Fibroblast of peridontal ligament (primary cell): ENCODE measurements at regions not wholly inside any gene's neighbourhood (a gene's known extent, or its start where the extent isn't known, plus 50 kb on each side); places are given as distances from the start of the nearest gene placed in this dataset.

ENCODE experiments used
- DNase-seq: peaks from one replicate; pipeline ENCODE4 v3.0.0-alpha.2; 2010; ENCODE audit errors: extremely low read depth

- no peak for DNase-seq
These were observed 134.7 kb upstream of the EPHA7 start for GRCh38 chr6:93554018-93554417.

GRCh38 chr6:93550551-93551276 lies 131.4 kb upstream of the EPHA7 start:
- no peak for DNase-seq

GRCh38 chr6:93549868-93550267 lies 130.5 kb upstream of the EPHA7 start:
- DNase-seq: no peak

- DNase-seq: no peak
These were observed 105.5 kb upstream of the EPHA7 start for GRCh38 chr6:93524671-93525451.

GRCh38 chr6:93523365-93523764 lies 104.0 kb upstream of the EPHA7 start:
- DNase-seq: no peak

GRCh38 chr6:93516441-93516840 lies 97.1 kb upstream of the EPHA7 start:
- DNase-seq: no peak

- DNase-seq: no peak
These were observed 96.4 kb upstream of the EPHA7 start for GRCh38 chr6:93515736-93516135.

- no peak for DNase-seq
These were observed 79.4 kb upstream of the EPHA7 start for GRCh38 chr6:93498713-93499112.

- DNase-seq: no peak
These were observed 77.2 kb upstream of the EPHA7 start for GRCh38 chr6:93496548-93496947.

- no peak for DNase-seq
These were observed 74.7 kb upstream of the EPHA7 start for GRCh38 chr6:93494057-93494456.

GRCh38 chr6:93474733-93475179 lies 55.4 kb upstream of the EPHA7 start:
- no peak for DNase-seq

GRCh38 chr6:93471281-93471680 lies 51.9 kb upstream of the EPHA7 start:
- no peak for DNase-seq
